GM23338 (cell line): ENCODE measurements at regions not wholly inside any gene's neighbourhood (a gene's known extent, or its start where the extent isn't known, plus 50 kb on each side); places are given as distances from the start of the nearest gene placed in this dataset.

Experiments
- ATAC-seq: fragments of 200-7000 bp; cut with Tn5 transposase; 3 replicates; pipeline ENCODE4 v1.9.1; 2020
- DNase-seq: peaks from one replicate; pipeline ENCODE4 v3.0.0-alpha.2; 2015; ENCODE audit warnings: low spot score
- H2AFZ ChIP-seq: fragments of 200-600 bp; sonication (generic); 2 replicates; pipeline ENCODE4 v1.8.0; 2016; ENCODE audit warnings: antibody characterized with exemption, mild to moderate bottlenecking, moderate library complexity
- H3F3A ChIP-seq: fragments of 200-600 bp; sonication (generic); replicated peaks from 2 replicates; pipeline ENCODE4 v1.8.0; 2017; ENCODE audit warnings: antibody characterized with exemption, mixed run types, low read depth
- H3K27ac ChIP-seq: fragments of 200-600 bp; sonication (generic); 2 replicates; pipeline ENCODE4 v1.6.1; 2016; ENCODE audit warnings: low read depth
- H3K27me3 ChIP-seq: fragments of 200-600 bp; sonication (generic); 2 replicates; pipeline ENCODE4 v1.8.0; 2016; ENCODE audit warnings: mild to moderate bottlenecking, mixed run types, moderate library complexity; ENCODE audit not compliant: insufficient read depth
- H3K36me3 ChIP-seq: fragments of 200-600 bp; sonication (generic); 2 replicates; pipeline ENCODE4 v1.8.0; 2016; ENCODE audit warnings: mild to moderate bottlenecking; ENCODE audit not compliant: insufficient read depth
- H3K4me1 ChIP-seq: fragments of 200-600 bp; sonication (generic); 2 replicates; pipeline ENCODE4 v1.8.0; 2016; ENCODE audit warnings: mild to moderate bottlenecking, moderate library complexity; ENCODE audit not compliant: insufficient read depth
- H3K4me2 ChIP-seq: fragments of 200-600 bp; sonication (generic); 2 replicates; pipeline ENCODE4 v1.7.1; 2017; ENCODE audit warnings: mixed run types
- H3K4me3 ChIP-seq: fragments of 200-600 bp; sonication (generic); 2 replicates; pipeline ENCODE4 v1.6.1; 2016; ENCODE audit warnings: mixed run types
- H3K79me2 ChIP-seq: fragments of 200-600 bp; sonication (generic); replicated peaks from 2 replicates; pipeline ENCODE4 v1.8.0; 2017; ENCODE audit warnings: mild to moderate bottlenecking; ENCODE audit not compliant: insufficient read depth
- H3K9me2 ChIP-seq: fragments of 200-600 bp; sonication (generic); 2 replicates; pipeline ENCODE4 v1.8.0; 2017; ENCODE audit not compliant: insufficient read depth
- H4K20me1 ChIP-seq: fragments of 200-600 bp; sonication (generic); replicated peaks from 2 replicates; pipeline ENCODE4 v1.8.0; 2017; ENCODE audit warnings: mild to moderate bottlenecking; ENCODE audit not compliant: insufficient read depth
- H3K27ac Mint-ChIP-seq: 2 replicates; pipeline ENCODE4 v1.8.0; 2020; ENCODE audit warnings: inconsistent platforms, mild to moderate bottlenecking, moderate library complexity, mixed read lengths
- H3K27me3 Mint-ChIP-seq: 3 replicates; pipeline ENCODE4 v1.8.0; 2022; ENCODE audit warnings: low read depth, mild to moderate bottlenecking, moderate library complexity, mixed read lengths, inconsistent platforms; ENCODE audit not compliant: insufficient read depth, poor library complexity
- H3K36me3 Mint-ChIP-seq: 3 replicates; pipeline ENCODE4 v1.8.0; 2021; ENCODE audit warnings: low read depth, mild to moderate bottlenecking, inconsistent platforms, moderate library complexity, mixed read lengths
- H3K4me1 Mint-ChIP-seq: 3 replicates; pipeline ENCODE4 v1.8.0; 2020; ENCODE audit warnings: mild to moderate bottlenecking, inconsistent platforms, mixed read lengths
- H3K4me3 Mint-ChIP-seq: 3 replicates; pipeline ENCODE4 v1.8.0; 2021; ENCODE audit warnings: moderate library complexity, mild to moderate bottlenecking, inconsistent platforms, mixed read lengths
- H3K9me3 Mint-ChIP-seq: 3 replicates; pipeline ENCODE4 v1.8.0; 2020; ENCODE audit warnings: moderate library complexity, mild to moderate bottlenecking, inconsistent platforms, mixed read lengths
- CREB1 ChIP-seq: fragments of 250-450 bp; sonication (Bioruptor Pico); IDR thresholded peaks from 2 replicates; pipeline ENCODE4 v1.5.0; 2020; ENCODE audit warnings: low read depth, mild to moderate bottlenecking, moderate library complexity
- EZH2 ChIP-seq: fragments of 200-600 bp; sonication (generic); IDR thresholded peaks from one replicate; pipeline ENCODE4 v1.8.0; 2017; ENCODE audit warnings: antibody characterized with exemption, mild to moderate bottlenecking, low read depth; ENCODE audit not compliant: unreplicated experiment
- EZH2phosphoT487 ChIP-seq: fragments of 200-600 bp; sonication (generic); IDR thresholded peaks from one replicate; pipeline ENCODE4 v1.8.1; 2018; ENCODE audit warnings: antibody characterized with exemption; ENCODE audit not compliant: unreplicated experiment
- JUNB ChIP-seq: IDR thresholded peaks from one replicate; pipeline ENCODE4 v1.6.1; 2016; ENCODE audit warnings: antibody characterized with exemption; ENCODE audit not compliant: unreplicated experiment
- NANOG ChIP-seq: IDR thresholded peaks from 2 replicates; pipeline ENCODE4 v1.6.1; 2016; ENCODE audit warnings: antibody characterized with exemption, borderline replicate concordance
- POLR2AphosphoS5 ChIP-seq: IDR thresholded peaks from 2 replicates; pipeline ENCODE4 v1.6.1; 2016; ENCODE audit warnings: antibody characterized with exemption, low read depth
- STAT1 ChIP-seq: IDR thresholded peaks from one replicate; pipeline ENCODE4 v1.6.1; 2016; ENCODE audit warnings: antibody characterized with exemption; ENCODE audit not compliant: unreplicated experiment
- ZNF114 ChIP-seq: fragments of 250-450 bp; sonication (Bioruptor Pico); IDR thresholded peaks from 2 replicates; pipeline ENCODE4 v1.5.0; 2020; ENCODE audit warnings: mild to moderate bottlenecking, moderate library complexity
- ZNF331 ChIP-seq: fragments of 250-450 bp; sonication (Bioruptor Pico); IDR thresholded peaks from 2 replicates; pipeline ENCODE4 v1.5.0; 2020; ENCODE audit warnings: low read depth, mild to moderate bottlenecking, moderate library complexity
- TF ChIP-seq, protein P1 (sequence below), 2 experiments: fragments of 200-600 bp in 1 of 2; sonication (generic) in 1 of 2; conservative IDR thresholded peaks; 2 replicates each; pipeline versions ENCODE4 v1.5.1 to v1.6.1; 2016 to 2017; ENCODE audit warnings: antibody characterized with exemption in 2 of 2, low read depth in 2 of 2, mild to moderate bottlenecking in 2 of 2, moderate library complexity in 1 of 2
- TF ChIP-seq, protein P2 (sequence below): fragments of 250-450 bp; sonication (Bioruptor Pico); IDR thresholded peaks from 2 replicates; pipeline ENCODE4 v1.5.0; 2020; ENCODE audit warnings: mild to moderate bottlenecking, moderate library complexity
- TF ChIP-seq, protein P3 (sequence below): IDR thresholded peaks from one replicate; pipeline ENCODE4 v1.6.1; 2018; ENCODE audit warnings: antibody characterized with exemption; ENCODE audit not compliant: unreplicated experiment
- TF ChIP-seq, protein P4 (sequence below): IDR thresholded peaks from 2 replicates; pipeline ENCODE4 v1.6.1; 2016; ENCODE audit warnings: antibody characterized with exemption

DNA sequence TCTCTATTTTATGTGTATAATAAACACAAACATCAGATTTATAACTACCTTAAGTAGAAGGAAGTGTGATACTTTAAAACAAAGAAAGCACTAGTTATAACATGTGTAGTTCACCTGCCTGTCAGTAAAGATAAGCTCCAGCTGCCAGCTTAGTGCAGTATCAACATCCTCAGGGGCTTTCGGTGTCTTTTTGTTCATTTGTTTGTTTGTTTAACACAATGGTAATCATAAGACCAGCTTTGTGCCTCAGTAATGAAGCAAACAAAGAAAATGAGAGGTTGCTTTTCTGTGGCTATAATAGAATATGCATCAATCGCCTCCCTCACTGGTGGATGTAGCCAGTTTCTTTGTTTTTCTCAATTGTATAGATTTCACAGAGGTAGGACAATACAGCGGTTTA, 1499.0 kb upstream of the TMEFF2 start:
- Histone ChIP-seq H3K4me3 (no peak overlapping the region), H3K36me3 (no peaks in the 10 kb centered on the region), H3K27me3 (no peaks in the 10 kb centered on the region), H2AFZ (no peak overlapping the region), H3K4me2 (no peak overlapping the region), H3K9me2 (no peaks in the 10 kb centered on the region), H3K79me2 (no peaks in the 10 kb centered on the region), H3K27ac (no peak overlapping the region), H3F3A (no peaks in the 10 kb centered on the region), H3K4me1 (no peaks in the 10 kb centered on the region), H4K20me1 (no peaks in the 10 kb centered on the region)
- TF ChIP-seq, protein P1, sequence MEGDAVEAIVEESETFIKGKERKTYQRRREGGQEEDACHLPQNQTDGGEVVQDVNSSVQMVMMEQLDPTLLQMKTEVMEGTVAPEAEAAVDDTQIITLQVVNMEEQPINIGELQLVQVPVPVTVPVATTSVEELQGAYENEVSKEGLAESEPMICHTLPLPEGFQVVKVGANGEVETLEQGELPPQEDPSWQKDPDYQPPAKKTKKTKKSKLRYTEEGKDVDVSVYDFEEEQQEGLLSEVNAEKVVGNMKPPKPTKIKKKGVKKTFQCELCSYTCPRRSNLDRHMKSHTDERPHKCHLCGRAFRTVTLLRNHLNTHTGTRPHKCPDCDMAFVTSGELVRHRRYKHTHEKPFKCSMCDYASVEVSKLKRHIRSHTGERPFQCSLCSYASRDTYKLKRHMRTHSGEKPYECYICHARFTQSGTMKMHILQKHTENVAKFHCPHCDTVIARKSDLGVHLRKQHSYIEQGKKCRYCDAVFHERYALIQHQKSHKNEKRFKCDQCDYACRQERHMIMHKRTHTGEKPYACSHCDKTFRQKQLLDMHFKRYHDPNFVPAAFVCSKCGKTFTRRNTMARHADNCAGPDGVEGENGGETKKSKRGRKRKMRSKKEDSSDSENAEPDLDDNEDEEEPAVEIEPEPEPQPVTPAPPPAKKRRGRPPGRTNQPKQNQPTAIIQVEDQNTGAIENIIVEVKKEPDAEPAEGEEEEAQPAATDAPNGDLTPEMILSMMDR (conservative IDR thresholded peaks at IDR 0.05; ENCODE audit: low read depth in 2 of 2): no peak
- TF ChIP-seq STAT1 (no peak), POLR2AphosphoS5 (no peak), JUNB (no peak), EZH2phosphoT487 (no peak), EZH2 (no peak), NANOG (no peak), CREB1 (no peak), ZNF331 (no peak), ZNF114 (CRISPR knock-in tag) (no peak)
- TF ChIP-seq, protein P2, sequence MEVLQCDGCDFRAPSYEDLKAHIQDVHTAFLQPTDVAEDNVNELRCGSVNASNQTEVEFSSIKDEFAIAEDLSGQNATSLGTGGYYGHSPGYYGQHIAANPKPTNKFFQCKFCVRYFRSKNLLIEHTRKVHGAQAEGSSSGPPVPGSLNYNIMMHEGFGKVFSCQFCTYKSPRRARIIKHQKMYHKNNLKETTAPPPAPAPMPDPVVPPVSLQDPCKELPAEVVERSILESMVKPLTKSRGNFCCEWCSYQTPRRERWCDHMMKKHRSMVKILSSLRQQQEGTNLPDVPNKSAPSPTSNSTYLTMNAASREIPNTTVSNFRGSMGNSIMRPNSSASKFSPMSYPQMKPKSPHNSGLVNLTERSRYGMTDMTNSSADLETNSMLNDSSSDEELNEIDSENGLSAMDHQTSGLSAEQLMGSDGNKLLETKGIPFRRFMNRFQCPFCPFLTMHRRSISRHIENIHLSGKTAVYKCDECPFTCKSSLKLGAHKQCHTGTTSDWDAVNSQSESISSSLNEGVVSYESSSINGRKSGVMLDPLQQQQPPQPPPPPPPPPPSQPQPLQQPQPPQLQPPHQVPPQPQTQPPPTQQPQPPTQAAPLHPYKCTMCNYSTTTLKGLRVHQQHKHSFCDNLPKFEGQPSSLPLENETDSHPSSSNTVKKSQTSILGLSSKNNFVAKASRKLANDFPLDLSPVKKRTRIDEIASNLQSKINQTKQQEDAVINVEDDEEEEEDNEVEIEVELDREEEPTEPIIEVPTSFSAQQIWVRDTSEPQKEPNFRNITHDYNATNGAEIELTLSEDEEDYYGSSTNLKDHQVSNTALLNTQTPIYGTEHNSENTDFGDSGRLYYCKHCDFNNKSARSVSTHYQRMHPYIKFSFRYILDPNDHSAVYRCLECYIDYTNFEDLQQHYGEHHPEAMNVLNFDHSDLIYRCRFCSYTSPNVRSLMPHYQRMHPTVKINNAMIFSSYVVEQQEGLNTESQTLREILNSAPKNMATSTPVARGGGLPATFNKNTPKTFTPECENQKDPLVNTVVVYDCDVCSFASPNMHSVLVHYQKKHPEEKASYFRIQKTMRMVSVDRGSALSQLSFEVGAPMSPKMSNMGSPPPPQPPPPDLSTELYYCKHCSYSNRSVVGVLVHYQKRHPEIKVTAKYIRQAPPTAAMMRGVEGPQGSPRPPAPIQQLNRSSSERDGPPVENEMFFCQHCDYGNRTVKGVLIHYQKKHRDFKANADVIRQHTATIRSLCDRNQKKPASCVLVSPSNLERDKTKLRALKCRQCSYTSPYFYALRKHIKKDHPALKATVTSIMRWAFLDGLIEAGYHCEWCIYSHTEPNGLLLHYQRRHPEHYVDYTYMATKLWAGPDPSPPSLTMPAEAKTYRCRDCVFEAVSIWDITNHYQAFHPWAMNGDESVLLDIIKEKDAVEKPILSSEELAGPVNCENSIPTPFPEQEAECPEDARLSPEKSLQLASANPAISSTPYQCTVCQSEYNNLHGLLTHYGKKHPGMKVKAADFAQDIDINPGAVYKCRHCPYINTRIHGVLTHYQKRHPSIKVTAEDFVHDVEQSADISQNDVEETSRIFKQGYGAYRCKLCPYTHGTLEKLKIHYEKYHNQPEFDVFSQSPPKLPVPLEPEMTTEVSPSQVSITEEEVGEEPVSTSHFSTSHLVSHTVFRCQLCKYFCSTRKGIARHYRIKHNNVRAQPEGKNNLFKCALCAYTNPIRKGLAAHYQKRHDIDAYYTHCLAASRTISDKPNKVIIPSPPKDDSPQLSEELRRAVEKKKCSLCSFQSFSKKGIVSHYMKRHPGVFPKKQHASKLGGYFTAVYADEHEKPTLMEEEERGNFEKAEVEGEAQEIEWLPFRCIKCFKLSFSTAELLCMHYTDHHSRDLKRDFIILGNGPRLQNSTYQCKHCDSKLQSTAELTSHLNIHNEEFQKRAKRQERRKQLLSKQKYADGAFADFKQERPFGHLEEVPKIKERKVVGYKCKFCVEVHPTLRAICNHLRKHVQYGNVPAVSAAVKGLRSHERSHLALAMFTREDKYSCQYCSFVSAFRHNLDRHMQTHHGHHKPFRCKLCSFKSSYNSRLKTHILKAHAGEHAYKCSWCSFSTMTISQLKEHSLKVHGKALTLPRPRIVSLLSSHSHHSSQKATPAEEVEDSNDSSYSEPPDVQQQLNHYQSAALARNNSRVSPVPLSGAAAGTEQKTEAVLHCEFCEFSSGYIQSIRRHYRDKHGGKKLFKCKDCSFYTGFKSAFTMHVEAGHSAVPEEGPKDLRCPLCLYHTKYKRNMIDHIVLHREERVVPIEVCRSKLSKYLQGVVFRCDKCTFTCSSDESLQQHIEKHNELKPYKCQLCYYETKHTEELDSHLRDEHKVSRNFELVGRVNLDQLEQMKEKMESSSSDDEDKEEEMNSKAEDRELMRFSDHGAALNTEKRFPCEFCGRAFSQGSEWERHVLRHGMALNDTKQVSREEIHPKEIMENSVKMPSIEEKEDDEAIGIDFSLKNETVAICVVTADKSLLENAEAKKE (CRISPR knock-in tag): no peak
- TF ChIP-seq, protein P3, sequence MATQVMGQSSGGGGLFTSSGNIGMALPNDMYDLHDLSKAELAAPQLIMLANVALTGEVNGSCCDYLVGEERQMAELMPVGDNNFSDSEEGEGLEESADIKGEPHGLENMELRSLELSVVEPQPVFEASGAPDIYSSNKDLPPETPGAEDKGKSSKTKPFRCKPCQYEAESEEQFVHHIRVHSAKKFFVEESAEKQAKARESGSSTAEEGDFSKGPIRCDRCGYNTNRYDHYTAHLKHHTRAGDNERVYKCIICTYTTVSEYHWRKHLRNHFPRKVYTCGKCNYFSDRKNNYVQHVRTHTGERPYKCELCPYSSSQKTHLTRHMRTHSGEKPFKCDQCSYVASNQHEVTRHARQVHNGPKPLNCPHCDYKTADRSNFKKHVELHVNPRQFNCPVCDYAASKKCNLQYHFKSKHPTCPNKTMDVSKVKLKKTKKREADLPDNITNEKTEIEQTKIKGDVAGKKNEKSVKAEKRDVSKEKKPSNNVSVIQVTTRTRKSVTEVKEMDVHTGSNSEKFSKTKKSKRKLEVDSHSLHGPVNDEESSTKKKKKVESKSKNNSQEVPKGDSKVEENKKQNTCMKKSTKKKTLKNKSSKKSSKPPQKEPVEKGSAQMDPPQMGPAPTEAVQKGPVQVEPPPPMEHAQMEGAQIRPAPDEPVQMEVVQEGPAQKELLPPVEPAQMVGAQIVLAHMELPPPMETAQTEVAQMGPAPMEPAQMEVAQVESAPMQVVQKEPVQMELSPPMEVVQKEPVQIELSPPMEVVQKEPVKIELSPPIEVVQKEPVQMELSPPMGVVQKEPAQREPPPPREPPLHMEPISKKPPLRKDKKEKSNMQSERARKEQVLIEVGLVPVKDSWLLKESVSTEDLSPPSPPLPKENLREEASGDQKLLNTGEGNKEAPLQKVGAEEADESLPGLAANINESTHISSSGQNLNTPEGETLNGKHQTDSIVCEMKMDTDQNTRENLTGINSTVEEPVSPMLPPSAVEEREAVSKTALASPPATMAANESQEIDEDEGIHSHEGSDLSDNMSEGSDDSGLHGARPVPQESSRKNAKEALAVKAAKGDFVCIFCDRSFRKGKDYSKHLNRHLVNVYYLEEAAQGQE: no peak
- TF ChIP-seq, protein P4, sequence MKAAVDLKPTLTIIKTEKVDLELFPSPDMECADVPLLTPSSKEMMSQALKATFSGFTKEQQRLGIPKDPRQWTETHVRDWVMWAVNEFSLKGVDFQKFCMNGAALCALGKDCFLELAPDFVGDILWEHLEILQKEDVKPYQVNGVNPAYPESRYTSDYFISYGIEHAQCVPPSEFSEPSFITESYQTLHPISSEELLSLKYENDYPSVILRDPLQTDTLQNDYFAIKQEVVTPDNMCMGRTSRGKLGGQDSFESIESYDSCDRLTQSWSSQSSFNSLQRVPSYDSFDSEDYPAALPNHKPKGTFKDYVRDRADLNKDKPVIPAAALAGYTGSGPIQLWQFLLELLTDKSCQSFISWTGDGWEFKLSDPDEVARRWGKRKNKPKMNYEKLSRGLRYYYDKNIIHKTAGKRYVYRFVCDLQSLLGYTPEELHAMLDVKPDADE: no peak
- no peaks in the 10 kb centered on the region for H3K36me3 Mint-ChIP-seq
- no peaks in the 10 kb centered on the region for H3K9me3 Mint-ChIP-seq
- H3K27me3 Mint-ChIP-seq: no peaks in the 10 kb centered on the region
- no peaks in the 10 kb centered on the region for H3K4me1 Mint-ChIP-seq
- ATAC-seq: no peak
- no peak overlapping the region for H3K27ac Mint-ChIP-seq
- no peak overlapping the region for H3K4me3 Mint-ChIP-seq
- DNase-seq: no peak
